Epithelial cell of proximal tubule (primary cell): ENCODE measurements at regions not wholly inside any gene's neighbourhood (a gene's known extent, or its start where the extent isn't known, plus 50 kb on each side); places are given as distances from the start of the nearest gene placed in this dataset.
"Not testable (repeated sequence)": the region's sequence is repeated elsewhere in the genome, so short reads cannot be mapped to it uniquely, and the experiment has no call there.

Source experiments
- DNase-seq: peaks from one replicate; pipeline ENCODE4 v3.0.0-alpha.2; 2011; ENCODE audit warnings: low read depth
- H3K4me3 ChIP-seq: 2 replicates; pipeline ENCODE4 v1.5.1; 2011; ENCODE audit warnings: low read depth, mild to moderate bottlenecking, low read length
- TF ChIP-seq, protein P1 (sequence below): conservative IDR thresholded peaks from 2 replicates; pipeline ENCODE4 v1.5.1; 2012; ENCODE audit warnings: low read depth, mild to moderate bottlenecking, low read length

DNA sequence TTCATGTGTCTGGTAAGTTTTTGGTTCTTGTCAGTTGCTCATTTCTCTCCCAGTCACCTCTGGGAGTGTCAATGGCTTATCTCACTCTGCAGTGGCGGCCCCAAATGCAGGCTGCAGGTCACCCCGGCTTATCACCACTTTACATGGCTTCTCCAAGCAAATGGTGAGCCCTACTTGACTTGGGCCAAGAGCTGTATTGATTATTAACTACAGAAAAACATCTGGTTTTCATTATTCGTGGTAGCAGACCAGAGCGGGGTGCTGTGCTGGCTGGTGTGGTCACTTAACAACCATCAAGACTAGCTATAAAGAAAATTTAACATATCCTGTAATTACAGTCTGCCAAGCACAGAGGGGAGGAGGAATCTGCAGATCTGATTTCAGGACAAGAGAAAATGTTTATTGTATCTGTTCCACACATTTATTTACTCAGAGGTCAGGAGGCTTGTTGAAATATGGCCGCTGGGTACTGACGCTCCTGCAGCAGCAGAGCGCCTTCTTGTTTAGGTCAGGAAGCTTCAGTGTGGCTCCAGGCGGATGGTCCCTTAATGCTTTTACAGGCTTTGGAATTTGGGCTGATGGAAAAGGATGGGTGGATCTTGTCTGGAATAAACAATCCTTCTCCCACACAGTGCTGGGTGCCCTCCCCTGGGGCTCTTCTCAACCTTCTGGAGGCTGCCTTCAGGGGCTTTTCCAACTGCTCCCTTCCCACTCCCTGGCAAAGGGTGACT, 87.8 kb downstream of the HLX start:
- TF ChIP-seq, protein P1, sequence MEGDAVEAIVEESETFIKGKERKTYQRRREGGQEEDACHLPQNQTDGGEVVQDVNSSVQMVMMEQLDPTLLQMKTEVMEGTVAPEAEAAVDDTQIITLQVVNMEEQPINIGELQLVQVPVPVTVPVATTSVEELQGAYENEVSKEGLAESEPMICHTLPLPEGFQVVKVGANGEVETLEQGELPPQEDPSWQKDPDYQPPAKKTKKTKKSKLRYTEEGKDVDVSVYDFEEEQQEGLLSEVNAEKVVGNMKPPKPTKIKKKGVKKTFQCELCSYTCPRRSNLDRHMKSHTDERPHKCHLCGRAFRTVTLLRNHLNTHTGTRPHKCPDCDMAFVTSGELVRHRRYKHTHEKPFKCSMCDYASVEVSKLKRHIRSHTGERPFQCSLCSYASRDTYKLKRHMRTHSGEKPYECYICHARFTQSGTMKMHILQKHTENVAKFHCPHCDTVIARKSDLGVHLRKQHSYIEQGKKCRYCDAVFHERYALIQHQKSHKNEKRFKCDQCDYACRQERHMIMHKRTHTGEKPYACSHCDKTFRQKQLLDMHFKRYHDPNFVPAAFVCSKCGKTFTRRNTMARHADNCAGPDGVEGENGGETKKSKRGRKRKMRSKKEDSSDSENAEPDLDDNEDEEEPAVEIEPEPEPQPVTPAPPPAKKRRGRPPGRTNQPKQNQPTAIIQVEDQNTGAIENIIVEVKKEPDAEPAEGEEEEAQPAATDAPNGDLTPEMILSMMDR = no peak
- no peak overlapping the region for H3K4me3 ChIP-seq
- no peak for DNase-seq

DNA sequence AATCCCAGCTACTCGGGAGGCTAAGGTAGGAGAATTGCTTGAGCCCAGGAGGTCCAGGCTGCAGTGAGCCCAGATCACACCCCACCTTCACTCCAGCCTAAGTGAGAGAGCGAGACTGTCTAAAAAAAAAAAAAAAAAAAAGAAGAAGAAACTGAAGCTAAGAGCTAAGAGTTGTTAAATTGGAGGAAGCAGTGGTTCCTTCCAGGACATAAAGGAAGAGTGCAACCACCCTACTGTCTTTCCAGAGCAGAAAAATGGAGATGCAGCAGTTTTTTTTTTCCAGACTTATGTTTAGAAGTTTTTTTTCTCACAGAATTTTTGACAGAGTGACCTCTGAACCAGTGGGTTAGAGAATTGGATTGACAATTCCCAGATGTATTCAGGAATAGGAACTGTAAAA, 88.7 kb downstream of the HLX start:
- DNase-seq = no peak
- no peak overlapping the region for H3K4me3 ChIP-seq
- TF ChIP-seq, protein P1 = no peak

DNA sequence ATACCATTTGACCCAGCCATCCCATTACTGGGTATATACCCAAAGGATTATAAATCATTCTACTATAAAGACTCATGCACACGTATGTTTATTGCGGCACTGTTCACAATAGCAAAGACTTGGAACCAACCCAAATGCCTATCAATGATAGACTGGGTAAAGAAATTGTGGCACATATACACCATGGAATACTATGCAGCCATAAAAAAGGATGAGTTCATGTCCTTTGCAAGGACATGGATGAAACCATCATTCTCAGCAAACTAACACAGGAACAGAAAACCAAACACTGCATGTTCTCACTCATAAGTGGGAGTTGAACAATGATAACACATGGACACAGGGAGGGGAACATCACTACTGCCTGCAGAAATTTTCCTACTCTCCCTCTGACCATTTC, 90.0 kb downstream of the HLX start:
- not testable (repeated sequence) for DNase-seq, H3K4me3 ChIP-seq

DNA sequence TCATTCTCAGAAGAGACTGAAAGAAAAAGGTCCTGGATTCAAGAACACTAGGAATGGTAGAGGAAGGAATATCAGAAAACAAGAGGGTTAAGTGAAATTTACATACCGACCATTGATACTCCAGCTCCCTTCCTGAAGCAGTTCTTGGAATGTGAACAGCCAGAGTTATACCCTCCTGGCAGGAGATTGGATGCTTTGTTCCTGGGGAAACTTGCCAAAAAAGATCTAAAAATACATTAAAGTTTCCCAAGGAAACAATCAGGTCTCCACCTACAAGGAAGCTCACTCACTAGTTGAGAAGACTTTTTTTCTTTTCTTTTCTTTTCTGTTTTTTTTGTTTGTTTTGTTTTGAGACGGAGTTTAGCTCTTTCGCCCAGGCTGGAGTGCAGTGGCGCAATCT, 91.1 kb downstream of the HLX start:
- TF ChIP-seq, protein P1 = no peak
- no peak overlapping the region for H3K4me3 ChIP-seq
- DNase-seq = no peak

DNA sequence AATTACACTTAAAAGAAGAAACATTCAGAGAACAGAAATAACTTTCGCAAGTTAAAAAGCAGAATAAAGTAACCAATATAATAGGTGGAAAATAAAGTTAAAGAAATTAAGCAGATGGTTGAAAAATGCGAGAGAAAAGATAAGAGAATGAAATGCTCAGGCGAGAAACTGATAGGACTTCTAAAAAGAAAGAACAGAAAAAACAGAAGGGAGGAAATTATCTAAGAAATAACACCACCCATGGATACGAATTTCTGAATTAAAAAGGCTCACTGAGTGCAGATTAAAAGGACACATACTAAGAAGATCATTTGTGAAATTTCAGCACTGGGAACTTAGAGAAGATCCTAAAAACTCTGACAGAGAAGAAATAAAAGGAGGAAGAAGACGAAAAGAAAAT, 92.0 kb downstream of the HLX start:
- DNase-seq = no peak
- H3K4me3 ChIP-seq = no peak overlapping the region
- TF ChIP-seq, protein P1 = no peak

DNA sequence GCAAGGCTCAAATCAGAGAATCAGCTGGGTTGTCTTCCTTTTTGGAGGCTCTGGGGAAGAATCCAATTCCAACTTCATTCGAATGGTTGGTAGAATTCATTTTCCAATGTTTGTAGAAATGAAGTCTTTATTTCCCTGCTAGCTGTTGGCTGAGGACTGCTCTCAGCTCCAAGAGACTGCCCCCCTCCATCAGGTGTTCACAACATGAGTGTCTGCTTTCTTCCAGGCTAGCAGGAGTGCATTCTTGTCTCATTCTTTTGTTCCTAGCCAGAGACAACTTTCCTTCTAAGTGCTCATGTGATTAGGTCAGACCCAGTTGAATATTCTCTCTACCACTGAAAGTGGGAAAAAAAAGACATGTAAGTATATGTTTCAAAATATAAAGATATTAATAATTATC, 95.2 kb downstream of the HLX start:
- H3K4me3 ChIP-seq = no peak overlapping the region
- TF ChIP-seq, protein P1 = no peak
- no peak for DNase-seq

DNA sequence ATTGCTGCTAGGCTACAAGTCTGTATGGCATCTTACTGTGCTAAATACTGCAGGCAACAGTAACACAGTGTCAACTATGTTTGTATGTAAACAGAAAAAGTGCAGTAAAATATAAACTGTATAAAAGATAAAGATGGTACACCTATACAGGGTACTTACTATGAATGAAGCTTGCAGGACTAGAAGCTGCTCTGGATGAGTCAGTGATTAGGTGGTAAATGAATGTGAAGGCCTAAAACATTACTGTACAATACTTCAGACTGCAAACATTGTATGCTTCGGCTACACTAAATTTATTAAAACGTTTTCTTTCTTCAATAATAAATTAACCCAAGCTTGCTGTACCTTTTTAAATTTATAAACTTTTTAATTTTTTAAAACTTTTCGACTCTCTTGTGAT, 97.1 kb downstream of the HLX start:
- no peak overlapping the region for H3K4me3 ChIP-seq
- TF ChIP-seq, protein P1 = no peak
- no peak for DNase-seq
